ENCODE measurements at regions not wholly inside any gene's neighbourhood (a gene's known extent, or its start where the extent isn't known, plus 50 kb on each side); places are given as distances from the start of the nearest gene placed in this dataset.

- TF ChIP-seq CTCF (conservative IDR thresholded peaks at IDR 0.05 in 1 of 2, IDR thresholded peaks at IDR 0.05 in 1 of 2; ENCODE audit: low read depth in 1 of 2, low read length in 2 of 2), result no peak
- TF ChIP-seq EZH2 (IDR thresholded peaks at IDR 0.05; ENCODE audit: low read length, missing control alignments), result no peak
Observed at GRCh38 chr11:23856654-23857053, 640.2 kb upstream of the LUZP2 start.
